Pancreas (tissue), 10 donors: ENCODE measurements at regions not wholly inside any gene's neighbourhood (a gene's known extent, or its start where the extent isn't known, plus 50 kb on each side); places are given as distances from the start of the nearest gene placed in this dataset.

Experiments used
- ATAC-seq, 4 donors: fragments of 200-7000 bp; cut with Tn5 transposase; one replicate each; pipeline versions ENCODE4 v1.8.0 to v1.9.1; 2020; ENCODE audit warnings: mild to moderate bottlenecking in 4 of 4, moderate library complexity in 4 of 4
- DNase-seq, 6 donors: peaks; one replicate each; pipeline ENCODE4 v3.0.0-alpha.2; 2020
- FAIRE-seq: peaks from 2 replicates; lab custom pipeline; 2012; peaks lifted over from hg19 to GRCh38; lab: Jason Lieb, UNC
- H3K27ac ChIP-seq, 4 donors: fragments of 200-600 bp; sonication (generic); 1 replicate in 3 of 4; 2 replicates in 1 of 4; pipeline versions ENCODE4 v1.5.0 to v1.8.0; 2020
- H3K27me3 ChIP-seq, 4 donors: fragments of 200-600 bp; one replicate each; pipeline ENCODE4 v1.8.0; 2021
- H3K36me3 ChIP-seq, 3 donors: fragments of 200-600 bp; sonication (generic) in 1 of 3; one replicate each; pipeline versions ENCODE4 v1.5.0 to v1.8.0; 2020 to 2021
- H3K4me1 ChIP-seq, 3 donors: fragments of 200-600 bp; one replicate each; pipeline ENCODE4 v1.8.0; 2021
- H3K4me3 ChIP-seq, 4 donors: fragments of 200-600 bp; sonication (generic) in 2 of 4; one replicate each; pipeline versions ENCODE4 v1.5.0 to v1.8.0; 2020 to 2021
- H3K9me3 ChIP-seq, 4 donors: fragments of 200-600 bp; one replicate each; pipeline ENCODE4 v1.8.0; 2021
- WGBS, 2 donors: extraction: QIAGEN DNeasy Blood & Tissue Kit; methylation state at CpG; one replicate each; pipeline ENCODE4 v1.1.7; 2013; 5-methylcytosine and 5-hydroxymethylcytosine counted together
- intact Hi-C, 3 donors: fragments of 100-400 bp; cut with DNase I; formaldehyde crosslinking; loops; one replicate each; pipeline versions ENCODE4 v1.11.1 to v1.14.2; 2022
- TF ChIP-seq, protein P1 (sequence below), 4 donors: fragments of 200-600 bp; sonication (generic) in 3 of 4; IDR thresholded peaks; one replicate each; pipeline versions ENCODE4 v1.5.0 to v1.8.0; 2021; ENCODE audit warnings: antibody characterized with exemption in 4 of 4
- donor health status: healthy with polysubstance abuse.
- donor health status: DM: no; HTN: no; CAD: no; lungs with moderate emphysema.
- donor health status: DM: no; HTN: no; CAD: no.
- donor health status: control.
- donor health status: control.
- donor health status: Bipolar disorder and iron deficiency.
- donor health status: DM: yes; HTN: yes; CAD: no.
- donor health status: DM: no; HTN: no; CAD: no.
- donor health status: DM: no; HTN: no; CAD: no.
- donor health status: DM: yes; HTN: yes; CAD: no.

DNA sequence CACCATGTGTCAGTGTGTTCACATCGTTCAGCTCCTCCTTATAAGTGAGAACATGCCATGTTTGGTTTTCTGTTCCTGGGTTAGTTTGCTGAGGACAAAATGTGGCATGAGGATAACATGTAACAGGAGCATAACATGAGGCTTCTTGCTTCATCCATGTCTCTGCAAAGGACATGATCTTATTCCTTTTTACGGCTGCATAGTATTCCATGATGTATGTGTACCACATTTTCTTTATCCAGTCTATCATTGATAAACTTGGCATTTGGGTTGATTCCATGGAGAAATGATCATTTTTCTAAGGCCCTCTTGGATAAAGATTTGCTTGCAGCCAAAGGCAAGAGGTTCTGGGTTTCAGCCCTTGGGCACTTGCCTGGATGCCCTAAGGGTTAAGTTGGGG lies 128.5 kb upstream of the ZEB1 start:
- H3K27me3 ChIP-seq, result no peaks in the 10 kb centered on the region
- H3K9me3 ChIP-seq, result no peaks in the 10 kb centered on the region
- FAIRE-seq (no peak), DNase-seq (no peak), ATAC-seq (no peak)
- H3K4me3 ChIP-seq, result no peak overlapping the region
- intact Hi-C loops, result no loop called here
- H3K36me3 ChIP-seq, result no peaks in the 10 kb centered on the region
- TF ChIP-seq, protein P1, sequence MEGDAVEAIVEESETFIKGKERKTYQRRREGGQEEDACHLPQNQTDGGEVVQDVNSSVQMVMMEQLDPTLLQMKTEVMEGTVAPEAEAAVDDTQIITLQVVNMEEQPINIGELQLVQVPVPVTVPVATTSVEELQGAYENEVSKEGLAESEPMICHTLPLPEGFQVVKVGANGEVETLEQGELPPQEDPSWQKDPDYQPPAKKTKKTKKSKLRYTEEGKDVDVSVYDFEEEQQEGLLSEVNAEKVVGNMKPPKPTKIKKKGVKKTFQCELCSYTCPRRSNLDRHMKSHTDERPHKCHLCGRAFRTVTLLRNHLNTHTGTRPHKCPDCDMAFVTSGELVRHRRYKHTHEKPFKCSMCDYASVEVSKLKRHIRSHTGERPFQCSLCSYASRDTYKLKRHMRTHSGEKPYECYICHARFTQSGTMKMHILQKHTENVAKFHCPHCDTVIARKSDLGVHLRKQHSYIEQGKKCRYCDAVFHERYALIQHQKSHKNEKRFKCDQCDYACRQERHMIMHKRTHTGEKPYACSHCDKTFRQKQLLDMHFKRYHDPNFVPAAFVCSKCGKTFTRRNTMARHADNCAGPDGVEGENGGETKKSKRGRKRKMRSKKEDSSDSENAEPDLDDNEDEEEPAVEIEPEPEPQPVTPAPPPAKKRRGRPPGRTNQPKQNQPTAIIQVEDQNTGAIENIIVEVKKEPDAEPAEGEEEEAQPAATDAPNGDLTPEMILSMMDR (IDR thresholded peaks at IDR 0.05), result no peak
- no peak overlapping the region for H3K27ac ChIP-seq
- H3K4me1 ChIP-seq, result no peaks in the 10 kb centered on the region
- WGBS, 2 donors, result 90 to 91% methylated on average over 2 of the region's 2 CpGs

- TF ChIP-seq, protein P1 (IDR thresholded peaks at IDR 0.05), result no peak
- H3K9me3 ChIP-seq, result no peaks in the 10 kb centered on the region
- ATAC-seq (no peak), DNase-seq (no peak), FAIRE-seq (no peak)
- no peak overlapping the region for H3K27ac ChIP-seq
- no peaks in the 10 kb centered on the region for H3K4me1 ChIP-seq
- 61 to 80% methylated on average over 6 of the region's 6 CpGs for WGBS, 2 donors
- intact Hi-C loops, result no loop called here
- no peaks in the 10 kb centered on the region for H3K36me3 ChIP-seq
- no peaks in the 10 kb centered on the region for H3K27me3 ChIP-seq
- H3K4me3 ChIP-seq, result no peak overlapping the region
Observed at GRCh38 chr10:31192475-31192874, 126.5 kb upstream of the ZEB1 start.

DNA sequence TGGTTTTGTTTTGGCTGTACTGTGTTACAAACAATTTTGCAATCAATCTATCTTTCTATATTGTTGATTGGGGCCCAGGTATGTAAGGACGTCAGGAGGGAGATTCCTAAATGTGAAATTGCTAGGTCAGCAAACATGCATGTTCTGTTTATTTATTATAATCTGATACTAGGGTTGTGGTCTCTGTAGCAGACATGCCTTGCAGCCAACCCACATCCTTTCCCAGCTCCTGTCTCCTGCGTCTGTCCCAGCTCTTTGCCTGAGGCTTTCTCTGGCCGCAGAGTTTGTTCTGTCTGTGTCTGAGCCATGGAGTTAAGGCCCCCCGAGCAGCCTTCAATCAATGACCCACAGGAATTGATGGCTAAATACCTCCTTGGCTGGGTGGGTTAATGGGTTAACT lies 124.0 kb upstream of the ZEB1 start:
- DNase-seq (no peak), ATAC-seq (no peak), FAIRE-seq (no peak)
- intact Hi-C loops, result no loop called here
- Histone ChIP-seq H3K4me3 (no peak overlapping the region), H3K4me1 (no peaks in the 10 kb centered on the region), H3K27ac (no peak overlapping the region), H3K27me3 (no peaks in the 10 kb centered on the region), H3K9me3 (no peaks in the 10 kb centered on the region), H3K36me3 (no peaks in the 10 kb centered on the region)
- TF ChIP-seq, protein P1 (IDR thresholded peaks at IDR 0.05), result no peak
- 42 to 56% methylated on average over 4 of the region's 4 CpGs for WGBS, 2 donors

DNA sequence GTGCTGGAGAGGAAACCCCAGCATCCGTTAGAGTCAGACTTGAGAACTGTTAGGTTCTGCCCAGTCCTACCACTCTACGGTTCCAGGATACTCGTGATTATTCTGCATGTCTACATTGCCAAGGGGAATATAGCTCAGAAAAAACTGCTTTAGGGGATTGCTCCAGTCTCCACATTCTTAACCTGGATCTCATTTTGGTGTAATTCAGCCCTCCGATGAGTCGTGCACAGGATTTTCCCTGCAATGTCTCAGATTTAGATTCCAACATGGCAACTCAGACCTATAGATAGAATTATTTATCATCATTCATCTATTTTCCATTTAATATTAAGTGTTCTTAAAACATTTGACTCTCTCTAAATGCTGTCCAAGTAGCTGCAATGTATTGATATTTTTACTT lies 121.1 kb upstream of the ZEB1 start:
- TF ChIP-seq, protein P1 (IDR thresholded peaks at IDR 0.05), result no peak
- DNase-seq (no peak), ATAC-seq (no peak), FAIRE-seq (no peak)
- Histone ChIP-seq H3K9me3 (no peaks in the 10 kb centered on the region), H3K27me3 (no peaks in the 10 kb centered on the region), H3K4me3 (no peak overlapping the region), H3K36me3 (no peaks in the 10 kb centered on the region), H3K27ac (no peak overlapping the region), H3K4me1 (no peaks in the 10 kb centered on the region)
- intact Hi-C loops, result no loop called here
- WGBS, 2 donors, result 59% methylated on average over 5 of the region's 5 CpGs

GRCh38 chr10:31204090-31204489 lies 114.9 kb upstream of the ZEB1 start:
- Histone ChIP-seq H3K27ac (no peak overlapping the region), H3K36me3 (no peaks in the 10 kb centered on the region), H3K9me3 (no peaks in the 10 kb centered on the region), H3K27me3 (no peaks in the 10 kb centered on the region), H3K4me1 (no peaks in the 10 kb centered on the region), H3K4me3 (no peak overlapping the region)
- ATAC-seq (no peak), DNase-seq (no peak), FAIRE-seq (no peak)
- 69 to 73% methylated on average over 4 of the region's 4 CpGs for WGBS, 2 donors
- intact Hi-C loops, result no loop called here
- TF ChIP-seq, protein P1 (IDR thresholded peaks at IDR 0.05), result no peak
